ENCODE measurements at regions not wholly inside any gene's neighbourhood (a gene's known extent, or its start where the extent isn't known, plus 50 kb on each side); places are given as distances from the start of the nearest gene placed in this dataset.

- no peak for TF ChIP-seq ZNF114 (CRISPR knock-in tag; IDR thresholded peaks at IDR 0.05)
- TF ChIP-seq EZH2 (IDR thresholded peaks at IDR 0.05; ENCODE audit: low read depth, unreplicated experiment): no peak
- no peak for TF ChIP-seq EZH2phosphoT487 (IDR thresholded peaks at IDR 0.05; ENCODE audit: unreplicated experiment)
- TF ChIP-seq NANOG (IDR thresholded peaks at IDR 0.05; ENCODE audit: borderline replicate concordance): no peak
- no peak for TF ChIP-seq STAT1 (IDR thresholded peaks at IDR 0.05; ENCODE audit: unreplicated experiment)
- no peak for TF ChIP-seq REST (IDR thresholded peaks at IDR 0.05; ENCODE audit: unreplicated experiment)
- TF ChIP-seq CTCF (conservative IDR thresholded peaks at IDR 0.05; ENCODE audit: low read depth in 2 of 2): no peak
- TF ChIP-seq CREB1 (CRISPR knock-in tag; IDR thresholded peaks at IDR 0.05; ENCODE audit: low read depth): no peak
- no peak for TF ChIP-seq POLR2AphosphoS5 (IDR thresholded peaks at IDR 0.05; ENCODE audit: low read depth)
These were observed 150.6 kb upstream of the TGFBR2 start (continued) for GRCh38 chr3:30455840-30456239.

DNA sequence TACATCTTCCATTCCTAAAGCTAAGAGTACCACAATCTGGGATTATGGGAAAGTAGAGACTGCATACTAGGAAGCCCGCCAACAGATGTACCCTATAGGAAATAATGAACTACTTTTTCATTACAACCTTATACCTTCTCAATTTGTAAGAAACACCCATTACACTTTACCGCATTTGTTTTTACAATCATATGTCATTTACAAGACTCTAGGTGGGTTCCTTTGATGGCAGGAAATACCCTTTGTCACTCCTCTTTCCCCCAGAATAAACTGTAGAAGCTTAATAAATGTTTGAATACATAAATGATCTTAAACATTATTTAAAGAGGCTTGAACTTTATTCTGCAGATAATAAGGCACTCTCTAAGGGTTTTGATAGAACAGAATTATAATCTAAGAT, 150.1 kb upstream of the TGFBR2 start:
- Mint-ChIP-seq H3K27me3 (ENCODE audit: insufficient read depth, low read depth, poor library complexity) (peaks cover 2% of the 10 kb centered on the region), H3K4me3 (no peak overlapping the region), H3K4me1 (peaks cover 4% of the 10 kb centered on the region; the same call in 1 of the 3 replicates), H3K9me3 (0 out of 3 replicates have a peak, but pooled peaks cover 2% of the 10 kb centered on the region), H3K27ac (no peak overlapping the region), H3K36me3 (ENCODE audit: low read depth) (peaks cover 7% of the 10 kb centered on the region; the same call in 1 of the 3 replicates)
- no peak for DNase-seq (ENCODE audit: low spot score)
- H3F3A ChIP-seq (replicated peaks; ENCODE audit: low read depth): no peaks in the 10 kb centered on the region
- no peak overlapping the region for H2AFZ ChIP-seq
- ATAC-seq: no peak
- no peak overlapping the region for H3K27ac ChIP-seq (ENCODE audit: low read depth)
- no peaks in the 10 kb centered on the region for H3K36me3 ChIP-seq (ENCODE audit: insufficient read depth)
- H3K27me3 ChIP-seq (ENCODE audit: insufficient read depth): no peaks in the 10 kb centered on the region
- no peak overlapping the region for H3K4me3 ChIP-seq
- peaks cover 7% of the 10 kb centered on the region; the same call in 1 of the 2 replicates for H3K4me1 ChIP-seq (ENCODE audit: insufficient read depth)
- peaks cover 5% of the 10 kb centered on the region for H3K9me2 ChIP-seq (ENCODE audit: insufficient read depth)
- no peak overlapping the region for H3K4me2 ChIP-seq
- no peaks in the 10 kb centered on the region for H3K79me2 ChIP-seq (replicated peaks; ENCODE audit: insufficient read depth)
- no peaks in the 10 kb centered on the region for H4K20me1 ChIP-seq (replicated peaks; ENCODE audit: insufficient read depth)
- TF ChIP-seq ZNF114 (CRISPR knock-in tag; IDR thresholded peaks at IDR 0.05) (no peak), EZH2 (IDR thresholded peaks at IDR 0.05; ENCODE audit: low read depth, unreplicated experiment) (no peak), NANOG (IDR thresholded peaks at IDR 0.05; ENCODE audit: borderline replicate concordance) (no peak), CREB1 (CRISPR knock-in tag; IDR thresholded peaks at IDR 0.05; ENCODE audit: low read depth) (no peak), ZNF331 (CRISPR knock-in tag; IDR thresholded peaks at IDR 0.05; ENCODE audit: low read depth) (no peak), REST (IDR thresholded peaks at IDR 0.05; ENCODE audit: unreplicated experiment) (no peak), EZH2phosphoT487 (IDR thresholded peaks at IDR 0.05; ENCODE audit: unreplicated experiment) (no peak), CTCF (conservative IDR thresholded peaks at IDR 0.05; ENCODE audit: low read depth in 2 of 2) (no peak)
- TF ChIP-seq, protein P1, sequence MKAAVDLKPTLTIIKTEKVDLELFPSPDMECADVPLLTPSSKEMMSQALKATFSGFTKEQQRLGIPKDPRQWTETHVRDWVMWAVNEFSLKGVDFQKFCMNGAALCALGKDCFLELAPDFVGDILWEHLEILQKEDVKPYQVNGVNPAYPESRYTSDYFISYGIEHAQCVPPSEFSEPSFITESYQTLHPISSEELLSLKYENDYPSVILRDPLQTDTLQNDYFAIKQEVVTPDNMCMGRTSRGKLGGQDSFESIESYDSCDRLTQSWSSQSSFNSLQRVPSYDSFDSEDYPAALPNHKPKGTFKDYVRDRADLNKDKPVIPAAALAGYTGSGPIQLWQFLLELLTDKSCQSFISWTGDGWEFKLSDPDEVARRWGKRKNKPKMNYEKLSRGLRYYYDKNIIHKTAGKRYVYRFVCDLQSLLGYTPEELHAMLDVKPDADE (IDR thresholded peaks at IDR 0.05): no peak

Measured in GM23338 (cell line).